Loucy (cell line): ENCODE measurements at regions not wholly inside any gene's neighbourhood (a gene's known extent, or its start where the extent isn't known, plus 50 kb on each side); places are given as distances from the start of the nearest gene placed in this dataset.

Experiments
- CTCF ChIP-seq: fragments of 200-600 bp; sonication (generic); conservative IDR thresholded peaks from 2 replicates; pipeline ENCODE4 v1.5.1; 2014; ENCODE audit warnings: mild to moderate bottlenecking, antibody characterized with exemption, low read length
- EZH2phosphoT487 ChIP-seq: fragments of 200-600 bp; IDR thresholded peaks from 2 replicates; pipeline ENCODE4 v1.6.1; 2018; ENCODE audit warnings: antibody characterized with exemption, mild to moderate bottlenecking, moderate library complexity, borderline replicate concordance

- TF ChIP-seq CTCF (no peak), EZH2phosphoT487 (no peak)
These were observed 797.4 kb downstream of the RPS29 start for GRCh38 chr14:48788771-48789170.
